Trophoblast cell (in vitro differentiated cells and primary cell): ENCODE measurements at regions not wholly inside any gene's neighbourhood (a gene's known extent, or its start where the extent isn't known, plus 50 kb on each side); places are given as distances from the start of the nearest gene placed in this dataset.

Source experiments
- DNase-seq, 2 donors: peaks; one replicate each; pipeline ENCODE4 v3.0.0-alpha.2; 2016
- H2AFZ ChIP-seq: 2 replicates; pipeline ENCODE4 v1.6.1; 2013; ENCODE audit warnings: low read length, moderate library complexity, mild to moderate bottlenecking; ENCODE audit not compliant: insufficient read depth, poor library complexity
- H2AK5ac ChIP-seq: 2 replicates; pipeline ENCODE4 v1.6.1; 2013; ENCODE audit warnings: mild to moderate bottlenecking, low read length
- H2BK120ac ChIP-seq: 2 replicates; pipeline ENCODE4 v1.6.1; 2013; ENCODE audit warnings: low read length, mild to moderate bottlenecking, moderate library complexity; ENCODE audit not compliant: insufficient read depth, poor library complexity
- H2BK12ac ChIP-seq: 2 replicates; pipeline ENCODE4 v1.6.1; 2013; ENCODE audit warnings: mild to moderate bottlenecking, low read length, moderate library complexity
- H2BK5ac ChIP-seq: 2 replicates; pipeline ENCODE4 v1.6.1; 2013; ENCODE audit warnings: low read length, low read depth, moderate library complexity, mild to moderate bottlenecking; ENCODE audit not compliant: poor library complexity
- H3K14ac ChIP-seq: 2 replicates; pipeline ENCODE4 v1.6.1; 2013; ENCODE audit warnings: mild to moderate bottlenecking, low read length
- H3K18ac ChIP-seq: 2 replicates; pipeline ENCODE4 v1.6.1; 2013; ENCODE audit warnings: mild to moderate bottlenecking, low read length
- H3K23ac ChIP-seq: 2 replicates; pipeline ENCODE4 v1.6.1; 2013; ENCODE audit warnings: low read length
- H3K27ac ChIP-seq: 2 replicates; pipeline ENCODE4 v1.5.1; 2013; ENCODE audit warnings: low read depth, mild to moderate bottlenecking, inconsistent platforms, low read length, moderate library complexity
- H3K27me3 ChIP-seq: 2 replicates; pipeline ENCODE4 v1.6.1; 2013; ENCODE audit warnings: inconsistent platforms, mild to moderate bottlenecking, low read length, moderate library complexity; ENCODE audit not compliant: insufficient read depth
- H3K36me3 ChIP-seq, 2 experiments: 1 replicate in 1 of 2; 2 replicates in 1 of 2; pipeline ENCODE4 v1.6.1; 2013; ENCODE audit warnings: low read length in 2 of 2, mild to moderate bottlenecking in 2 of 2, moderate library complexity in 1 of 2; ENCODE audit not compliant: insufficient read depth in 2 of 2, control insufficient read depth in 1 of 2
- H3K4ac ChIP-seq: 2 replicates; pipeline ENCODE4 v1.6.1; 2013; ENCODE audit warnings: low read depth, mild to moderate bottlenecking, low read length, moderate library complexity
- H3K4me1 ChIP-seq, 2 experiments: 1 replicate in 1 of 2; 2 replicates in 1 of 2; pipeline ENCODE4 v1.6.1; 2013; ENCODE audit warnings: low read length in 2 of 2, mild to moderate bottlenecking in 2 of 2, moderate library complexity in 1 of 2; ENCODE audit not compliant: insufficient read depth in 2 of 2, control insufficient read depth in 1 of 2
- H3K4me2 ChIP-seq: 2 replicates; pipeline ENCODE4 v1.6.1; 2013; ENCODE audit warnings: inconsistent platforms, mild to moderate bottlenecking, low read length, moderate library complexity
- H3K4me3 ChIP-seq: 2 replicates; pipeline ENCODE4 v1.5.1; 2013; ENCODE audit warnings: mild to moderate bottlenecking, low read depth, low read length, inconsistent platforms
- H3K79me1 ChIP-seq: one replicate; pipeline ENCODE4 v1.6.1; 2013; ENCODE audit warnings: low read length
- H3K79me2 ChIP-seq: 2 replicates; pipeline ENCODE4 v1.6.1; 2013; ENCODE audit warnings: low read length, mild to moderate bottlenecking; ENCODE audit not compliant: control insufficient read depth, insufficient read depth, poor library complexity
- H3K9ac ChIP-seq: 2 replicates; pipeline ENCODE4 v1.6.1; 2013; ENCODE audit warnings: mild to moderate bottlenecking, low read length
- H3K9me3 ChIP-seq: 2 replicates; pipeline ENCODE4 v1.6.1; 2013; ENCODE audit warnings: low read depth, mild to moderate bottlenecking, control low read depth, inconsistent platforms, low read length; ENCODE audit not compliant: insufficient read depth
- H4K12ac ChIP-seq: 2 replicates; pipeline ENCODE4 v1.6.1; 2013; ENCODE audit warnings: low read depth, mild to moderate bottlenecking, low read length, moderate library complexity
- H4K8ac ChIP-seq: 2 replicates; pipeline ENCODE4 v1.6.1; 2013; ENCODE audit warnings: low read depth, mild to moderate bottlenecking, low read length, moderate library complexity
- H4K91ac ChIP-seq: one replicate; pipeline ENCODE4 v1.6.1; 2013; ENCODE audit warnings: low read depth, mild to moderate bottlenecking, low read length, moderate library complexity
- WGBS: extraction: QIAGEN DNeasy Blood & Tissue Kit; methylation state at CpG from one replicate; pipeline ENCODE4 v1.1.7; 2013; ENCODE audit warnings: missing lambda C conversion rate; ENCODE audit not compliant: insufficient read length, insufficient coverage; ENCODE audit errors: extremely low coverage; 5-methylcytosine and 5-hydroxymethylcytosine counted together

DNA sequence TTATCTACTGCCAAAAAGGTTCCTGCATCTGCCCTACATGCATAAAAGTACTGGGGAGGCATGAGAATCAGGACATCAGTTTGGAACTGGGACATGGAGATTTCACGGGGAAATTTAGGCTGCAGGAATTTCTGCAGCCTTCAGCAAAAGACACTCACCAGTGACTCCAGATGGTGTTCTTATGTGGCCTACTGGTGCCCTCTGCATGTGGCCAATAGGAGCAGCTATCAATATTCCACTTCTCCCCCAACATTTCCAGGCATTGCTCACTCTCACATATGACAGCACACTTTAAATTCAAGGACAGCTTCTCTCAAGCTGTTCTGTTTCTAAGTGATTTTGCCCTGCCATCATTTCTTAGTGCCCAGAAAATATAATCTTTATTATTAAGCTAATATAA lies 570.5 kb upstream of the ARGLU1 start:
- no peak overlapping the region for H3K23ac ChIP-seq
- no peak overlapping the region for H2AK5ac ChIP-seq
- H4K91ac ChIP-seq = no peak overlapping the region
- no peak overlapping the region for H2BK120ac ChIP-seq
- H3K4ac ChIP-seq = no peak overlapping the region
- no peak overlapping the region for H3K9ac ChIP-seq
- H2BK12ac ChIP-seq = no peak overlapping the region
- H3K36me3 ChIP-seq = no peaks in the 10 kb centered on the region
- H3K14ac ChIP-seq = no peak overlapping the region
- no peak overlapping the region for H4K8ac ChIP-seq
- no CpG with 5 or more reads among the region's 1 CpG for WGBS
- H4K12ac ChIP-seq = no peak overlapping the region
- H3K4me2 ChIP-seq = no peak overlapping the region
- H3K4me1 ChIP-seq = no peaks in the 10 kb centered on the region
- no peaks in the 10 kb centered on the region for H3K79me1 ChIP-seq
- no peak overlapping the region for H2AFZ ChIP-seq
- no peaks in the 10 kb centered on the region for H3K79me2 ChIP-seq
- H3K27ac ChIP-seq = no peak overlapping the region
- H3K9me3 ChIP-seq = no peaks in the 10 kb centered on the region
- H3K4me3 ChIP-seq = no peak overlapping the region
- DNase-seq = no peak
- no peak overlapping the region for H2BK5ac ChIP-seq
- H3K18ac ChIP-seq = no peak overlapping the region
- no peaks in the 10 kb centered on the region for H3K27me3 ChIP-seq

DNA sequence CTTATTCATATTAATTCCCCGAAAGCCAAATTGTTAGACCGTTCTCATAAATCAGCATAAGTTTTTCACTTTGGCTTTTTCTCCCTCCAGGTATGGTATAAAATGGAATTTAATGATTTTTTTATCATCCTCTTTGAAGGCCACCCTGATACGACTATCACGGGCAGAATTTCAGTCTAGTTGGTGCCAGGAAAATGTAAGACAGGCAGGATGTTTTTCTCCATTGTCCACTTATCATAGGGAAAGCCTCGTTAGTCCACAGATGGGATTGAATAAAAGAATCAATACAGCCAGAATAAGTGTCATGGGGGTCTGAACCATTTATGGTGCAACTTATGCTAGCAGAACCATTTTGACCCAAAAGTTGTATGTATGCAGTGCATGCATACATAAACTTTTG lies 566.0 kb upstream of the ARGLU1 start:
- H3K79me1 ChIP-seq = no peaks in the 10 kb centered on the region
- H2AFZ ChIP-seq = no peak overlapping the region
- H3K36me3 ChIP-seq = no peaks in the 10 kb centered on the region
- no peak overlapping the region for H2BK12ac ChIP-seq
- no peak overlapping the region for H4K91ac ChIP-seq
- no peaks in the 10 kb centered on the region for H3K9me3 ChIP-seq
- no peak overlapping the region for H3K4me2 ChIP-seq
- H3K18ac ChIP-seq = no peak overlapping the region
- H2AK5ac ChIP-seq = no peak overlapping the region
- H4K12ac ChIP-seq = no peak overlapping the region
- H2BK5ac ChIP-seq = no peak overlapping the region
- H3K4ac ChIP-seq = no peak overlapping the region
- H3K23ac ChIP-seq = no peak overlapping the region
- no peaks in the 10 kb centered on the region for H3K27me3 ChIP-seq
- no peaks in the 10 kb centered on the region for H3K79me2 ChIP-seq
- H2BK120ac ChIP-seq = no peak overlapping the region
- H4K8ac ChIP-seq = no peak overlapping the region
- no peaks in the 10 kb centered on the region for H3K4me1 ChIP-seq
- H3K9ac ChIP-seq = no peak overlapping the region
- DNase-seq = no peak
- whole genome bisulfite sequencing = no CpG with 5 or more reads among the region's 5 CpGs
- H3K14ac ChIP-seq = no peak overlapping the region
- H3K27ac ChIP-seq = no peak overlapping the region
- H3K4me3 ChIP-seq = no peak overlapping the region

DNA sequence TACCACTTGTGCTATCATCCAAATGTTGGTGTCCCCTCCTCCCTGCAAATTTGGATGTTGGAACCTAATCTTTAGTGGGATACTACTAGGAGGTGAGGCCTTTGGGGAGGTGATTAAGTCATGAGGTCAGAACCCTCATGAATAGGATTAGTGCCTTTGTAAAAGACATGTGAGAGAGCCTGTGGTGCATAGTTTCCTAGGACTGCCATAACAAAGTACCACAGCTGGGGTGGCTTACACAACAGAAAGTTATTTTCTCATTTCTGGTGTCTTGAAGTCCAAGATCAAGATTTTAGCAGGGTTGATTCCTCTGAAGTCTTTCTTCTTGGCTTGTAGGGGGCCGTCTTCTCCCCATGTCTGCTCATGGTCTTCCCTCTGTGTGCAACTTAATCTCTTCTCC lies 562.6 kb upstream of the ARGLU1 start:
- Histone ChIP-seq H3K9ac (no peak overlapping the region), H3K9me3 (peaks cover 2% of the 10 kb centered on the region), H3K79me2 (no peaks in the 10 kb centered on the region), H3K36me3 (no peaks in the 10 kb centered on the region), H3K4me3 (no peak overlapping the region), H4K8ac (no peak overlapping the region), H3K79me1 (no peaks in the 10 kb centered on the region), H2AFZ (no peak overlapping the region), H3K14ac (no peak overlapping the region), H3K23ac (no peak overlapping the region), H3K4ac (no peak overlapping the region), H3K27ac (no peak overlapping the region), H4K12ac (no peak overlapping the region), H2AK5ac (no peak overlapping the region), H2BK5ac (no peak overlapping the region), H3K4me1 (no peaks in the 10 kb centered on the region), H2BK12ac (no peak overlapping the region), H3K27me3 (no peaks in the 10 kb centered on the region), H2BK120ac (no peak overlapping the region), H4K91ac (no peak overlapping the region), H3K4me2 (no peak overlapping the region), H3K18ac (no peak overlapping the region)
- DNase-seq = no peak
- no CpG with 5 or more reads among the region's 1 CpG for WGBS

DNA sequence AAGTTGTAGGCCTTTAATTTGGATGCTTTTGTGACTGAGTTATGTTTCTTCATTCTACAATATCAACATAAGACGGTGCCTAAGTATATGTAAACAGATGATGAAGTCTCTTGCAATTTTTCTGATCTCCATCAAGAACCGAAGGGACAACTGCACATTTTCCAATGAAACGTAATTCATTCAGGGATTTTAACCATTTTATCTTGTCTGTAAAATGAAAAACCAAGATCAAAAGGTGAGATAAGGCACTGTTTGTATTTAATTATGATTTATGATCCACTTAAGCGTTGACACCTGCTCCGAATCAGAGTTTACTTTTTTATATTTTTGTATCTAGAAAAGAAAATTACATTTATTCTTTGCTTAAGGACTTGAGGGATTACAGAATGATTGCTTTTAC lies 556.8 kb upstream of the ARGLU1 start:
- Histone ChIP-seq H3K9me3 (peaks cover 2% of the 10 kb centered on the region), H2AFZ (no peak overlapping the region), H2AK5ac (no peak overlapping the region), H3K4me1 (no peaks in the 10 kb centered on the region), H2BK5ac (no peak overlapping the region), H3K4me3 (no peak overlapping the region), H3K4ac (no peak overlapping the region), H4K12ac (no peak overlapping the region), H3K79me2 (no peaks in the 10 kb centered on the region), H4K91ac (no peak overlapping the region), H3K4me2 (no peak overlapping the region), H2BK12ac (no peak overlapping the region), H3K79me1 (no peaks in the 10 kb centered on the region), H3K14ac (no peak overlapping the region), H2BK120ac (no peak overlapping the region), H4K8ac (no peak overlapping the region), H3K23ac (no peak overlapping the region), H3K36me3 (no peaks in the 10 kb centered on the region), H3K9ac (no peak overlapping the region), H3K27ac (no peak overlapping the region), H3K27me3 (no peaks in the 10 kb centered on the region), H3K18ac (no peak overlapping the region)
- no peak for DNase-seq
- no CpG with 5 or more reads among the region's 5 CpGs for WGBS
